Astrocyte of the cerebellum (primary cell): ENCODE measurements at regions not wholly inside any gene's neighbourhood (a gene's known extent, or its start where the extent isn't known, plus 50 kb on each side); places are given as distances from the start of the nearest gene placed in this dataset.

Experiments used
- DNase-seq: peaks from one replicate; pipeline ENCODE4 v3.0.0-alpha.2; 2011; ENCODE audit warnings: low read depth
- H3K4me3 ChIP-seq: 2 replicates; pipeline ENCODE4 v1.5.1; 2011; ENCODE audit warnings: mild to moderate bottlenecking, low read depth, low read length, moderate library complexity
- CTCF ChIP-seq: IDR thresholded peaks from 2 replicates; pipeline ENCODE4 v1.5.1; 2012; ENCODE audit warnings: low read length, low read depth, moderate library complexity, mild to moderate bottlenecking; ENCODE audit errors: missing control alignments
- in situ Hi-C: cut with HindIII; loops from 2 replicates; pipeline ENCODE4 v1.10.0; 2017; ENCODE audit warnings: low sequenced_read_pairs

DNA sequence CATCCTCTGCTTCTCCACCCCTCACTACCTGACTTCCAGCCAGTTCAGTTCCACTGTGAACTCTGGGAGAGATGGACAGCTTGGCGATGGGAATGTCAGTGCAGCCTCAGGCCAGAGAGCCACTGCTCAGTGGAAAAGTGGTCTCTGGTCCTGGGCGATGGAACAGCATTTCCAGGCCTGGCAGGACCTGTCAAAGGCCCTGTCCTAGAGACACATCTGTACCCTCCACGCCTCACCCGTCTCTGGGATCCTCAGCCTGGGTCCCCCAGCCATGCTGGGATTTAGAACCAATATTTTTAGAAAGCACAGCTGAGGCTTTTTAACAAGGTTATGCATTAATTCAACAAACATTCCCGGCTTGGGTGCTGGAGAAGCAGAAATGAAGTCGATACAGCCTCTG is 165.7 kb downstream of the MN1 start:
- H3K4me3 ChIP-seq: no peak overlapping the region
- DNase-seq: no peak
- in situ Hi-C loops: no loop called here
- no peak for TF ChIP-seq CTCF

DNA sequence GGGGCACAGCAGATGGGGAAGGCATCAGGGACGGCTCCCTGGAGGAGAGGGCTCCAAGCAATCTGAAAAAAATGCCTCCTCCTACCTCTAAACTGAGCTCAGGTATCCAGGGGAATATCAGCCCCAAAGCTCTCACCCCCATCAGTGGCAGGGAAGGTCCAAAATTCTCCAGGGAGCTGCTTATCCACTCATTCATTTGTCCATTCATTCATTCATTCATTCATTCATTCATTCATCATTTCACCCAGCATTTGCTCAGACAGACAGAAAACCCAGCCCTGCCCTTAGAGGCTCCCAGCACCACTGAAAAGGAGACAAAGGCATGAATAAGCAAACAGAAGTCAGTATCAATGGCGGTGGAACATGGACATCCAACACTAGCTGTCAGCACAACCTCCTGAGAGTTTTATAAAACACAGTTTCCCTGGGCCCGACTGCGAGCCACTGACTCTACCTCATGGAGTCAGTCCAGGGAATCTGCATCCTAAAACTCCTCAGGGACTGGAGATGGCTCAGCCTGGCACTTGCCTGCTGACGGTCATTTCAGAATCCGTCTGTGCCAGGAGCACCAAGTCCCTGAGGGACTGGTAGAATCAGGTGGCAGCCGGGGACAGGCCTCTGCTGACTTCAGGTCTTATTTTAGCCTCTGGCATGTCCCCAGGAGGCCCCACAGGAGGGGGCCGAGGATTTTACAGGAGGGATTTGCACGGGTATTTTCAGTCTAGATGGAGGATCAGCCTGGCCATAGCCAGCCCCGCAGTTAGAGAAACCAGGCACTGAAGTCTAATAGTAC is 164.6 kb downstream of the MN1 start:
- no peak overlapping the region for H3K4me3 ChIP-seq
- in situ Hi-C loops: no loop called here
- TF ChIP-seq CTCF: no peak
- no peak for DNase-seq

- no peak for DNase-seq
- H3K4me3 ChIP-seq: no peak overlapping the region
- no peak for TF ChIP-seq CTCF
- in situ Hi-C loops: no loop called here
These were observed 164.0 kb downstream of the MN1 start for GRCh38 chr22:27637604-27638003.

- DNase-seq: no peak
- TF ChIP-seq CTCF: no peak
- no peak overlapping the region for H3K4me3 ChIP-seq
- in situ Hi-C loops: no loop called here
These were observed 163.0 kb downstream of the MN1 start for GRCh38 chr22:27638329-27639233.

GRCh38 chr22:27639248-27640086 is 162.1 kb downstream of the MN1 start:
- in situ Hi-C loops: no loop called here
- no peak for TF ChIP-seq CTCF
- DNase-seq: no peak
- no peak overlapping the region for H3K4me3 ChIP-seq
